ENCODE measurements at regions not wholly inside any gene's neighbourhood (a gene's known extent, or its start where the extent isn't known, plus 50 kb on each side); places are given as distances from the start of the nearest gene placed in this dataset.

- Histone ChIP-seq H3K9ac (ENCODE audit: low read depth, low read length) (no peak overlapping the region), H3K4me2 (ENCODE audit: low read length) (no peak overlapping the region), H3K4me3 (ENCODE audit: low read length) (no peak overlapping the region), H3K9me3 (replicated peaks; ENCODE audit: low read length) (no peaks in the 10 kb centered on the region), H3K36me3 (ENCODE audit: insufficient read depth, low read length) (no peaks in the 10 kb centered on the region), H3K4me1 (ENCODE audit: control insufficient read depth, insufficient read depth, low read length) (no peaks in the 10 kb centered on the region), H3K27me3 (ENCODE audit: control insufficient read depth, insufficient read depth, low read length) (no peaks in the 10 kb centered on the region)
Measured at GRCh38 chr16:88323546-88324330, 59.0 kb upstream of the ZNF469 start.

- H3K4me1 ChIP-seq (ENCODE audit: control insufficient read depth, insufficient read depth, low read length), result peaks cover 5% of the 10 kb centered on the region
- H3K9me3 ChIP-seq (replicated peaks; ENCODE audit: low read length), result no peaks in the 10 kb centered on the region
Measured at GRCh38 chr16:88325087-88325750, 57.5 kb upstream of the ZNF469 start.

GRCh38 chr16:88325976-88326375, 56.8 kb upstream of the ZNF469 start:
- no peaks in the 10 kb centered on the region for H3K27me3 ChIP-seq (ENCODE audit: control insufficient read depth, insufficient read depth, low read length)
- H3K36me3 ChIP-seq (ENCODE audit: insufficient read depth, low read length), result no peaks in the 10 kb centered on the region
- peaks cover 13% of the 10 kb centered on the region for H3K4me1 ChIP-seq (ENCODE audit: control insufficient read depth, insufficient read depth, low read length)
- no peak overlapping the region for H3K4me3 ChIP-seq (ENCODE audit: low read length)
- no peak overlapping the region for H3K9ac ChIP-seq (ENCODE audit: low read depth, low read length)
- H3K9me3 ChIP-seq (replicated peaks; ENCODE audit: low read length), result no peaks in the 10 kb centered on the region
- H3K4me2 ChIP-seq (ENCODE audit: low read length), result no peak overlapping the region

More at GRCh38 chr16:88325087-88325750, 57.5 kb upstream of the ZNF469 start:
- Histone ChIP-seq H3K4me3 (ENCODE audit: low read length) (no peak overlapping the region), H3K4me2 (ENCODE audit: low read length) (no peak overlapping the region), H3K36me3 (ENCODE audit: insufficient read depth, low read length) (no peaks in the 10 kb centered on the region), H3K9ac (ENCODE audit: low read depth, low read length) (no peak overlapping the region), H3K27me3 (ENCODE audit: control insufficient read depth, insufficient read depth, low read length) (no peaks in the 10 kb centered on the region)

GRCh38 chr16:88326611-88327485, 55.9 kb upstream of the ZNF469 start:
- Histone ChIP-seq H3K27me3 (ENCODE audit: control insufficient read depth, insufficient read depth, low read length) (no peaks in the 10 kb centered on the region), H3K4me2 (ENCODE audit: low read length) (no peak overlapping the region), H3K4me1 (ENCODE audit: control insufficient read depth, insufficient read depth, low read length) (peaks cover 17% of the 10 kb centered on the region), H3K9ac (ENCODE audit: low read depth, low read length) (no peak overlapping the region), H3K36me3 (ENCODE audit: insufficient read depth, low read length) (no peaks in the 10 kb centered on the region), H3K4me3 (ENCODE audit: low read length) (no peak overlapping the region), H3K9me3 (replicated peaks; ENCODE audit: low read length) (no peaks in the 10 kb centered on the region)

- H3K4me1 ChIP-seq (ENCODE audit: control insufficient read depth, insufficient read depth, low read length), result peaks cover 24% of the 10 kb centered on the region
- no peak overlapping the region for H3K9ac ChIP-seq (ENCODE audit: low read depth, low read length)
- no peaks in the 10 kb centered on the region for H3K9me3 ChIP-seq (replicated peaks; ENCODE audit: low read length)
- no peak overlapping the region for H3K4me3 ChIP-seq (ENCODE audit: low read length)
- no peak overlapping the region for H3K4me2 ChIP-seq (ENCODE audit: low read length)
- H3K36me3 ChIP-seq (ENCODE audit: insufficient read depth, low read length), result no peaks in the 10 kb centered on the region
- H3K27me3 ChIP-seq (ENCODE audit: control insufficient read depth, insufficient read depth, low read length), result no peaks in the 10 kb centered on the region
Measured at GRCh38 chr16:88327561-88328312, 55.0 kb upstream of the ZNF469 start.

- Histone ChIP-seq H3K36me3 (ENCODE audit: insufficient read depth, low read length) (no peaks in the 10 kb centered on the region), H3K4me2 (ENCODE audit: low read length) (no peak overlapping the region), H3K9ac (ENCODE audit: low read depth, low read length) (no peak overlapping the region)
Measured at GRCh38 chr16:88328313-88328980, 54.3 kb upstream of the ZNF469 start.

GRCh38 chr16:88329726-88330700, 52.7 kb upstream of the ZNF469 start:
- Histone ChIP-seq H3K36me3 (ENCODE audit: insufficient read depth, low read length) (no peaks in the 10 kb centered on the region), H3K4me3 (ENCODE audit: low read length) (no peak overlapping the region), H3K4me1 (ENCODE audit: control insufficient read depth, insufficient read depth, low read length) (peaks cover 45% of the 10 kb centered on the region), H3K4me2 (ENCODE audit: low read length) (no peak overlapping the region), H3K9me3 (replicated peaks; ENCODE audit: low read length) (no peaks in the 10 kb centered on the region), H3K9ac (ENCODE audit: low read depth, low read length) (peak overlapping the region; percentile 58), H3K27me3 (ENCODE audit: control insufficient read depth, insufficient read depth, low read length) (no peaks in the 10 kb centered on the region)

More at GRCh38 chr16:88328313-88328980, 54.3 kb upstream of the ZNF469 start:
- H3K4me1 ChIP-seq (ENCODE audit: control insufficient read depth, insufficient read depth, low read length), result peaks cover 30% of the 10 kb centered on the region
- H3K27me3 ChIP-seq (ENCODE audit: control insufficient read depth, insufficient read depth, low read length), result no peaks in the 10 kb centered on the region
- no peak overlapping the region for H3K4me3 ChIP-seq (ENCODE audit: low read length)
- H3K9me3 ChIP-seq (replicated peaks; ENCODE audit: low read length), result no peaks in the 10 kb centered on the region

GRCh38 chr16:88330971-88331890, 51.5 kb upstream of the ZNF469 start:
- no peak overlapping the region for H3K4me3 ChIP-seq (ENCODE audit: low read length)
- peaks cover 50% of the 10 kb centered on the region for H3K4me1 ChIP-seq (ENCODE audit: control insufficient read depth, insufficient read depth, low read length)
- peaks cover under 1% of the 10 kb centered on the region for H3K9me3 ChIP-seq (replicated peaks; ENCODE audit: low read length)
- peak overlapping the region; percentile 28 for H3K4me2 ChIP-seq (ENCODE audit: low read length)
- no peaks in the 10 kb centered on the region for H3K36me3 ChIP-seq (ENCODE audit: insufficient read depth, low read length)
- H3K9ac ChIP-seq (ENCODE audit: low read depth, low read length), result peak overlapping the region; percentile 74
- H3K27me3 ChIP-seq (ENCODE audit: control insufficient read depth, insufficient read depth, low read length), result no peaks in the 10 kb centered on the region

Measured in skeletal muscle satellite cell (primary cell).